HG03457 (cell line): ENCODE measurements at regions not wholly inside any gene's neighbourhood (a gene's known extent, or its start where the extent isn't known, plus 50 kb on each side); places are given as distances from the start of the nearest gene placed in this dataset.
A peak's percentile ranks its signal among the peaks of the same experiment; 100 is the strongest.
"Not testable (repeated sequence)": the region's sequence is repeated elsewhere in the genome, so short reads cannot be mapped to it uniquely, and the experiment has no call there.

Experiments
- ATAC-seq: cut with Tn5 transposase; IDR thresholded peaks from one replicate; pipeline ENCODE4 v1.9.1; 2021; ENCODE audit warnings: moderate number of reproducible peaks; ENCODE audit not compliant: unreplicated experiment

GRCh38 chr2:207321514-207321913, 155.8 kb upstream of the KLF7 start:
- ATAC-seq, result no peak

- no peak for ATAC-seq
These were observed 158.3 kb upstream of the KLF7 start for GRCh38 chr2:207324001-207324400.

- ATAC-seq, result no peak
These were observed 161.8 kb upstream of the KLF7 start for GRCh38 chr2:207327513-207327912.

- no peak for ATAC-seq
These were observed 163.2 kb upstream of the KLF7 start for GRCh38 chr2:207328944-207329386.

GRCh38 chr2:207330912-207331311, 165.2 kb upstream of the KLF7 start:
- peak; percentile 58 for ATAC-seq

GRCh38 chr2:207331674-207332073, 165.9 kb upstream of the KLF7 start:
- ATAC-seq, result no peak

GRCh38 chr2:207332480-207333212, 166.9 kb upstream of the KLF7 start:
- ATAC-seq, result no peak

- ATAC-seq, result no peak
These were observed 168.0 kb upstream of the KLF7 start for GRCh38 chr2:207333599-207334300.

- no peak for ATAC-seq
These were observed 168.5 kb upstream of the KLF7 start for GRCh38 chr2:207334301-207334623.

- no peak for ATAC-seq
These were observed 169.1 kb upstream of the KLF7 start for GRCh38 chr2:207334624-207335371.

GRCh38 chr2:207337234-207338219, 171.8 kb upstream of the KLF7 start:
- peak; percentile 48 for ATAC-seq

- ATAC-seq, result no peak
These were observed 172.5 kb upstream of the KLF7 start for GRCh38 chr2:207338220-207338607.

- no peak for ATAC-seq
These were observed 172.9 kb upstream of the KLF7 start for GRCh38 chr2:207338610-207339009.

- ATAC-seq, result no peak
These were observed 175.5 kb upstream of the KLF7 start for GRCh38 chr2:207341112-207341750.

GRCh38 chr2:207341804-207342203, 176.1 kb upstream of the KLF7 start:
- ATAC-seq, result no peak

- ATAC-seq, result not testable (repeated sequence)
These were observed 179.0 kb upstream of the KLF7 start for GRCh38 chr2:207344596-207345394.

- no peak for ATAC-seq
These were observed 178.6 kb upstream of the CREB1 start for GRCh38 chr2:207351171-207351570.

- no peak for ATAC-seq
These were observed 176.6 kb upstream of the CREB1 start for GRCh38 chr2:207352978-207353671.

GRCh38 chr2:207353836-207354235, 175.9 kb upstream of the CREB1 start:
- no peak for ATAC-seq
